ENCODE measurements at regions not wholly inside any gene's neighbourhood (a gene's known extent, or its start where the extent isn't known, plus 50 kb on each side); places are given as distances from the start of the nearest gene placed in this dataset.

GRCh38 chr4:84419201-84419600, 79.9 kb downstream of the NKX6-1 start:
- TF ChIP-seq, protein P1, sequence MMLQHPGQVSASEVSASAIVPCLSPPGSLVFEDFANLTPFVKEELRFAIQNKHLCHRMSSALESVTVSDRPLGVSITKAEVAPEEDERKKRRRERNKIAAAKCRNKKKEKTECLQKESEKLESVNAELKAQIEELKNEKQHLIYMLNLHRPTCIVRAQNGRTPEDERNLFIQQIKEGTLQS (IDR thresholded peaks at IDR 0.05) = no peak
- TF ChIP-seq RAD21 (IDR thresholded peaks at IDR 0.05) = no peak
